PC-9 (cell line): ENCODE measurements at regions not wholly inside any gene's neighbourhood (a gene's known extent, or its start where the extent isn't known, plus 50 kb on each side); places are given as distances from the start of the nearest gene placed in this dataset.
"Not testable (repeated sequence)": the region's sequence is repeated elsewhere in the genome, so short reads cannot be mapped to it uniquely, and the experiment has no call there.

Source experiments
- BruUV-seq: library from RNA; stranded (reverse); fragments of 400-500 nt; replicated peaks from 2 replicates; lab custom pipeline; 2021; lab: Mats Ljungman, UMichigan
- CTCF ChIA-PET: fragments of 300-600 bp; sonication (Branson Sonifier 250); formaldehyde crosslinking; loops from one replicate; lab custom pipeline; 2022; ENCODE audit warnings: antibody characterized with exemption; lab: Charles Lee
- POLR2A ChIA-PET: fragments of 300-600 bp; sonication (Branson Sonifier 250); formaldehyde crosslinking; loops from one replicate; lab custom pipeline; 2022; ENCODE audit warnings: antibody characterized with exemption; ENCODE audit not compliant: unreplicated experiment; lab: Charles Lee
- DNase-seq, 2 experiments: peaks; one replicate each; pipeline versions ENCODE4 v3.0.0 to v3.0.0-alpha.2; 2015 to 2022; ENCODE audit warnings: mixed read lengths in 1 of 2
- H2AFZ ChIP-seq: fragments of 200-600 bp; sonication (generic); 2 replicates; pipeline ENCODE4 v1.8.1; 2017; ENCODE audit warnings: antibody characterized with exemption
- H3F3A ChIP-seq: fragments of 200-600 bp; sonication (generic); 2 replicates; pipeline ENCODE4 v1.8.1; 2017; ENCODE audit warnings: antibody characterized with exemption, mild to moderate bottlenecking, low read depth; ENCODE audit not compliant: insufficient read depth
- H3K27ac ChIP-seq: fragments of 200-600 bp; sonication (generic); 2 replicates; pipeline ENCODE4 v1.6.1; 2016; ENCODE audit warnings: mixed run types
- H3K27me3 ChIP-seq: fragments of 200-600 bp; sonication (generic); 2 replicates; pipeline ENCODE4 v1.6.1; 2016; ENCODE audit warnings: low read depth, mixed run types; ENCODE audit not compliant: insufficient read depth
- H3K36me3 ChIP-seq: fragments of 200-600 bp; sonication (generic); 2 replicates; pipeline ENCODE4 v1.6.1; 2016; ENCODE audit warnings: low read depth, mixed run types
- H3K4me1 ChIP-seq: fragments of 200-600 bp; sonication (generic); replicated peaks from 2 replicates; pipeline ENCODE4 v1.6.1; 2016; ENCODE audit warnings: mixed run types; ENCODE audit not compliant: insufficient read depth
- H3K4me2 ChIP-seq: fragments of 200-600 bp; sonication (generic); 2 replicates; pipeline ENCODE4 v1.6.1; 2017; ENCODE audit warnings: mixed run types
- H3K4me3 ChIP-seq: fragments of 200-600 bp; sonication (generic); 2 replicates; pipeline ENCODE4 v1.6.1; 2016; ENCODE audit warnings: mixed run types
- H3K79me2 ChIP-seq: fragments of 200-600 bp; sonication (generic); 2 replicates; pipeline ENCODE4 v1.6.1; 2017; ENCODE audit warnings: low read depth, mixed run types
- H3K9me2 ChIP-seq: fragments of 200-600 bp; sonication (generic); 2 replicates; pipeline ENCODE4 v1.8.1; 2017; ENCODE audit warnings: mild to moderate bottlenecking; ENCODE audit not compliant: insufficient read depth
- H3K9me3 ChIP-seq: fragments of 200-600 bp; sonication (generic); 2 replicates; pipeline ENCODE4 v1.8.1; 2016; ENCODE audit warnings: low read depth; ENCODE audit not compliant: insufficient read depth
- H4K20me1 ChIP-seq: fragments of 200-600 bp; sonication (generic); 2 replicates; pipeline ENCODE4 v1.8.1; 2017; ENCODE audit not compliant: insufficient read depth
- EZH2 ChIP-seq: fragments of 200-600 bp; sonication (generic); IDR thresholded peaks from 2 replicates; pipeline ENCODE4 v1.8.0; 2017; ENCODE audit warnings: antibody characterized with exemption, low read depth
- intact Hi-C: fragments of 100-400 bp; cut with micrococcal nuclease; formaldehyde crosslinking; loops from one replicate; pipeline ENCODE4 v1.10.0; 2022; ENCODE audit not compliant: unreplicated experiment
- TF ChIP-seq, protein P1 (sequence below): fragments of 200-600 bp; sonication (generic); conservative IDR thresholded peaks from 2 replicates; pipeline ENCODE4 v1.6.1; 2017; ENCODE audit warnings: mixed run types, antibody characterized with exemption, mild to moderate bottlenecking, moderate library complexity

DNA sequence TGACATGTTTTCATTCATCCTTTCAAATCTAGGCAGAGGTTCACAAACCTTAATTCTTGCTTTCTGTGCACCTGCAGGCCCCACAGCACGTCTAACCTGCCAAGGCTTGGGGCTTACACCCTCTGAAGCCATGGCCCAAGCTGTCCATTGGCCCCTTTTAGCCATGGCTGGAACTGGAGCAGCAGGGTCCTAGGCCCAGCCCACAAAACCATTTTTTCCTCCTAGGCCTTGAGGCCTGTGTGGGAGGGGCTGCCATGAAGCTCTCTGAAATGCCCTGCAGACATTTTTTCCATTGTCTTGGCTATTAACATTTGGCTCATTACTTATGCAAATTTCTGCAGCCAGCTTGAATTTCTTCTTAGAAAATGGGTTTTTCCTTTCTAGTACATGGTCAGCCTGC is 547.5 kb downstream of the KCNH5 start:
- BruUV-seq: no TSS peak
- ChIA-PET CTCF (no interaction called here), POLR2A (interaction anchor here (0.6 kb wide), 1 partner anchor 187 kb away, joined by 3 read pairs; no protein-coding TSS in a partner anchor)
- no peaks in the 10 kb centered on the region for H3K27me3 ChIP-seq
- no peaks in the 10 kb centered on the region for H3K9me2 ChIP-seq
- DNase-seq: no peak
- H3K27ac ChIP-seq: no peak overlapping the region
- no peak for TF ChIP-seq EZH2
- TF ChIP-seq, protein P1, sequence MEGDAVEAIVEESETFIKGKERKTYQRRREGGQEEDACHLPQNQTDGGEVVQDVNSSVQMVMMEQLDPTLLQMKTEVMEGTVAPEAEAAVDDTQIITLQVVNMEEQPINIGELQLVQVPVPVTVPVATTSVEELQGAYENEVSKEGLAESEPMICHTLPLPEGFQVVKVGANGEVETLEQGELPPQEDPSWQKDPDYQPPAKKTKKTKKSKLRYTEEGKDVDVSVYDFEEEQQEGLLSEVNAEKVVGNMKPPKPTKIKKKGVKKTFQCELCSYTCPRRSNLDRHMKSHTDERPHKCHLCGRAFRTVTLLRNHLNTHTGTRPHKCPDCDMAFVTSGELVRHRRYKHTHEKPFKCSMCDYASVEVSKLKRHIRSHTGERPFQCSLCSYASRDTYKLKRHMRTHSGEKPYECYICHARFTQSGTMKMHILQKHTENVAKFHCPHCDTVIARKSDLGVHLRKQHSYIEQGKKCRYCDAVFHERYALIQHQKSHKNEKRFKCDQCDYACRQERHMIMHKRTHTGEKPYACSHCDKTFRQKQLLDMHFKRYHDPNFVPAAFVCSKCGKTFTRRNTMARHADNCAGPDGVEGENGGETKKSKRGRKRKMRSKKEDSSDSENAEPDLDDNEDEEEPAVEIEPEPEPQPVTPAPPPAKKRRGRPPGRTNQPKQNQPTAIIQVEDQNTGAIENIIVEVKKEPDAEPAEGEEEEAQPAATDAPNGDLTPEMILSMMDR: no peak
- 0 out of 2 replicates have a peak, but pooled peaks cover 4% of the 10 kb centered on the region for H3K9me3 ChIP-seq
- no peaks in the 10 kb centered on the region for H4K20me1 ChIP-seq
- no peaks in the 10 kb centered on the region for H3K4me1 ChIP-seq
- no peak overlapping the region for H2AFZ ChIP-seq
- no peak overlapping the region for H3K4me2 ChIP-seq
- H3K79me2 ChIP-seq: no peaks in the 10 kb centered on the region
- intact Hi-C loops: no loop called here
- no peaks in the 10 kb centered on the region for H3K36me3 ChIP-seq
- no peak overlapping the region for H3K4me3 ChIP-seq
- H3F3A ChIP-seq: no peaks in the 10 kb centered on the region

DNA sequence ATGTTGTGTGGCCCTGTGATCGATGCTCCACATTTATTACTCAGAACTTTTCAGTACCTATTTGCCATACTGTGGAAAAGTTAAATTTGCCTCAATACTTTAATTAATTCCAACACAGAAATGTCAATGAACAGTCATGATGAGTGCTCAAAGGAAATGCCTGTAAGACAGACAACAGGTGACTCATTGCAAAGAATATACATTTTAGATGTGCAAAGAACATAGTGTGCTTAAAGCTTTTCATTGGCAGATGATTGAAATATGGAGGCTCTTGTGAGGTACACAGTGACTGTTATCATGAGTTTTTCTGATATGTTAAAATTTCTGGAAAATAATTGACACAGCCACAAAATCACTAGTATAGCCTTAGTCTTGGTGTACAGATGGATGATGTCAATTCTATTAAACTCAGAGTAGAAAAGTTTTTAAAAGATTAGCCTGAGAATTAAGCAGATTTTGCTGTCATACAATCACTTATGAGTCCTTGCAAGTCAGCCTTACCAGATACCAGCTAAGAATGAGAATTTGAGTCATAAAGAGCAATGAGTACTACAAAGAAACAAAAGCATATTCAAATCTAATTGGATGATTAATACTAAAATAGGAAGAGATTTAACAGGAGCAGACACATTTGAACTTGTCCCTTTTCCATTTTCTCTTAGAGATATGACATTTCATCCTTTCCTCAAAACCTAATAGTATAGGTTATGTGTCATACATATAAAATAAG is 544.1 kb downstream of the KCNH5 start:
- no peak overlapping the region for H3K27ac ChIP-seq
- no peak overlapping the region for H3K4me3 ChIP-seq
- POLR2A ChIA-PET: no interaction called here
- no TSS peak for BruUV-seq
- H3K36me3 ChIP-seq: no peaks in the 10 kb centered on the region
- H3K4me2 ChIP-seq: no peak overlapping the region
- H3K9me2 ChIP-seq: no peaks in the 10 kb centered on the region
- no peaks in the 10 kb centered on the region for H3K27me3 ChIP-seq
- H3K4me1 ChIP-seq: no peaks in the 10 kb centered on the region
- 0 out of 2 replicates have a peak, but pooled peaks cover 4% of the 10 kb centered on the region for H3K9me3 ChIP-seq
- H2AFZ ChIP-seq: no peak overlapping the region
- intact Hi-C loops: no loop called here
- TF ChIP-seq, protein P1: no peak
- no peak for TF ChIP-seq EZH2
- no peaks in the 10 kb centered on the region for H3K79me2 ChIP-seq
- no peak for DNase-seq
- CTCF ChIA-PET: no interaction called here
- no peaks in the 10 kb centered on the region for H4K20me1 ChIP-seq
- no peaks in the 10 kb centered on the region for H3F3A ChIP-seq

DNA sequence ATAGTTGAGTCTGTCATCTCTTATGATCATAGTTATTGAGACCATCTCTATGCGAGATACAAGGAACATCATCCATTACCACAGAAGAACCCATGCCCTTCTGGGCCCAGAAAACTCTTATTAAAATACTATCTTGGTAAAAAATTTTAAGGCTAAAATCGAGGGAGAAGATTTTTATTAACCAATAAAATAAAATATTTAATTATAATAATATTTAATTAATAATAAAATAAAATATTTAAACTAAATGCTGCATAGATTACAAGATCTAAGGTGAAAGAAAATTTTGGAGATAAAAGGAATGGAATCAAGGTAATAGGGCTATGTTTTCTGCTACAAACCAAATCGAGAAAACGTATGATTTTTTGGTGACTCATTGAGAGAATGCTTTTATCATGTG is 540.2 kb downstream of the KCNH5 start:
- intact Hi-C loops: no loop called here
- POLR2A ChIA-PET: no interaction called here

GRCh38 chr14:62521309-62521708 is 523.9 kb downstream of the KCNH5 start:
- H3K9me2 ChIP-seq, intact Hi-C loops, H3K4me1 ChIP-seq, DNase-seq, H3K79me2 ChIP-seq, H3K36me3 ChIP-seq, H3F3A ChIP-seq, BruUV-seq, H3K27me3 ChIP-seq, H4K20me1 ChIP-seq, H3K27ac ChIP-seq, H3K4me3 ChIP-seq, H3K9me3 ChIP-seq, H2AFZ ChIP-seq, H3K4me2 ChIP-seq: not testable (repeated sequence)
- ChIA-PET POLR2A (interaction anchor here (0.6 kb wide), 1 partner anchor 155 kb away, joined by 4 read pairs; no protein-coding TSS in a partner anchor), CTCF (interaction anchor here (0.6 kb wide), 1 partner anchor 14 kb away, joined by 3 read pairs; no protein-coding TSS in a partner anchor)

More for the DNA sequence above, 540.2 kb downstream of the KCNH5 start:
- no peaks in the 10 kb centered on the region for H3K27me3 ChIP-seq
- H3K4me3 ChIP-seq: no peak overlapping the region
- no peaks in the 10 kb centered on the region for H3K9me3 ChIP-seq
- DNase-seq: no peak
- H3K4me1 ChIP-seq: no peaks in the 10 kb centered on the region
- CTCF ChIA-PET: no interaction called here
- no peaks in the 10 kb centered on the region for H3K9me2 ChIP-seq
- H2AFZ ChIP-seq: no peak overlapping the region
- H3F3A ChIP-seq: no peaks in the 10 kb centered on the region
- no peaks in the 10 kb centered on the region for H3K36me3 ChIP-seq
- no peak overlapping the region for H3K4me2 ChIP-seq
- no peak overlapping the region for H3K27ac ChIP-seq
- BruUV-seq: no TSS peak
- H3K79me2 ChIP-seq: no peaks in the 10 kb centered on the region
- no peak for TF ChIP-seq EZH2
- TF ChIP-seq, protein P1: no peak
- H4K20me1 ChIP-seq: no peaks in the 10 kb centered on the region
